GM12878 (cell line): ENCODE measurements at regions not wholly inside any gene's neighbourhood (a gene's known extent, or its start where the extent isn't known, plus 50 kb on each side); places are given as distances from the start of the nearest gene placed in this dataset.

ENCODE experiments used
- ATAC-seq: fragments of 200-7000 bp; cut with Tn5 transposase; 3 replicates; pipeline ENCODE4 v1.9.1; 2020; ENCODE audit warnings: mild to moderate bottlenecking, moderate library complexity
- BruUV-seq: library from RNA; stranded (reverse); fragments of 400-500 nt; replicated peaks from 2 replicates; lab custom pipeline; 2021; lab: Mats Ljungman, UMichigan
- CTCF ChIA-PET: fragments of 300-600 bp; sonication (Branson Sonifier 250); formaldehyde crosslinking; extraction: SDS; loops from one replicate; lab custom pipeline; 2021; ENCODE audit warnings: inconsistent platforms; lab: Yijun Ruan, JAX
- POLR2A ChIA-PET: fragments of 350-600 bp; formaldehyde crosslinking; extraction: SDS; loops from one replicate; lab custom pipeline; 2021; ENCODE audit warnings: inconsistent platforms; lab: Charles Lee
- RAD21 ChIA-PET: fragments of 300-600 bp; sonication (Branson Sonifier 250); formaldehyde crosslinking; loops from one replicate; lab custom pipeline; 2023; ENCODE audit warnings: antibody characterized with exemption; ENCODE audit not compliant: unreplicated experiment; lab: Charles Lee
- SMC1A ChIA-PET: fragments of 300-600 bp; sonication (Branson Sonifier 250); formaldehyde crosslinking; loops from one replicate; lab custom pipeline; 2023; ENCODE audit not compliant: unreplicated experiment, uncharacterized antibody; lab: Charles Lee
- DNase-seq: peaks from one replicate; pipeline ENCODE4 v3.0.0-alpha.2; 2011; ENCODE audit warnings: low read depth, low spot score
- FAIRE-seq: peaks from 3 replicates; lab custom pipeline; 2011; peaks lifted over from hg19 to GRCh38; lab: Jason Lieb, UNC
- H2AFZ ChIP-seq: 2 replicates; pipeline ENCODE4 v1.6.0; 2011; ENCODE audit warnings: low read depth, low read length, control low read depth; ENCODE audit not compliant: control insufficient read depth
- H3K27ac ChIP-seq: 2 replicates; pipeline ENCODE4 v1.5.1; 2011; ENCODE audit warnings: control low read depth; ENCODE audit not compliant: control insufficient read depth, insufficient read depth
- H3K27me3 ChIP-seq, 2 experiments: replicated peaks in 1 of 2; 2 replicates each; pipeline versions ENCODE4 v1.6.0 to v1.6.1; 2011; ENCODE audit warnings: low read length in 1 of 2; ENCODE audit not compliant: control insufficient read depth in 2 of 2, insufficient read depth in 2 of 2
- H3K36me3 ChIP-seq, 2 experiments: 2 replicates each; pipeline ENCODE4 v1.5.1; 2011; ENCODE audit warnings: low read length in 1 of 2; ENCODE audit not compliant: control insufficient read depth in 2 of 2, insufficient read depth in 2 of 2
- H3K4me1 ChIP-seq: 2 replicates; pipeline ENCODE4 v1.6.1; 2011; ENCODE audit warnings: mild to moderate bottlenecking, low read length, moderate library complexity, mixed read lengths; ENCODE audit not compliant: control insufficient read depth, insufficient read depth
- H3K4me2 ChIP-seq: 2 replicates; pipeline ENCODE4 v1.6.0; 2011; ENCODE audit warnings: control low read depth; ENCODE audit not compliant: control insufficient read depth, insufficient read depth
- H3K4me3 ChIP-seq: fragments of 200-600 bp; sonication (generic); 2 replicates; pipeline ENCODE4 v1.5.1; 2016
- H3K79me2 ChIP-seq: 2 replicates; pipeline ENCODE4 v1.6.0; 2011; ENCODE audit warnings: low read length; ENCODE audit not compliant: control insufficient read depth, insufficient read depth
- H3K9ac ChIP-seq: 2 replicates; pipeline ENCODE4 v1.8.0; 2011; ENCODE audit warnings: low read length, control low read depth, mixed read lengths; ENCODE audit not compliant: control insufficient read depth, insufficient read depth
- H3K9me3 ChIP-seq: replicated peaks from 3 replicates; pipeline ENCODE4 v1.5.1; 2011; ENCODE audit warnings: mild to moderate bottlenecking, low read length; ENCODE audit not compliant: control insufficient read depth, insufficient read depth
- H4K20me1 ChIP-seq: 2 replicates; pipeline ENCODE4 v1.6.0; 2011; ENCODE audit not compliant: control insufficient read depth, insufficient read depth
- BHLHE40 ChIP-seq, 2 experiments: fragments of 450-650 bp in 1 of 2; IDR thresholded peaks; 2 replicates each; pipeline ENCODE4 v1.6.1; 2011 to 2017; ENCODE audit warnings: low read depth in 2 of 2, borderline replicate concordance in 1 of 2, improper control_type of control experiment in 1 of 2, low read length in 1 of 2, mild to moderate bottlenecking in 1 of 2
- IKZF2 ChIP-seq, 2 experiments: fragments of 450-650 bp; IDR thresholded peaks; 2 replicates each; pipeline ENCODE4 v1.6.1; 2017; ENCODE audit warnings: mild to moderate bottlenecking in 2 of 2, moderate library complexity in 2 of 2
- MXI1 ChIP-seq: fragments of 150-350 bp; IDR thresholded peaks from 2 replicates; pipeline ENCODE4 v1.6.1; 2011; ENCODE audit warnings: low read depth, mild to moderate bottlenecking, inconsistent platforms, low read length, improper control_type of control experiment
- MYC ChIP-seq: IDR thresholded peaks from 2 replicates; pipeline ENCODE4 v1.6.1; 2011; ENCODE audit warnings: mild to moderate bottlenecking, low read length, moderate library complexity, inconsistent platforms; ENCODE audit not compliant: insufficient read depth, insufficient replicate concordance, insufficient read length, severe bottlenecking
- POLR2AphosphoS5 ChIP-seq: IDR thresholded peaks from 2 replicates; pipeline ENCODE4 v1.6.1; 2011; ENCODE audit warnings: mild to moderate bottlenecking, low read length, inconsistent platforms
- SMARCA5 ChIP-seq: fragments of 450-650 bp; IDR thresholded peaks from 2 replicates; pipeline ENCODE4 v1.6.1; 2017; ENCODE audit warnings: mild to moderate bottlenecking
- ZBTB33 ChIP-seq: fragments of 450-650 bp; IDR thresholded peaks from 2 replicates; pipeline ENCODE4 v1.6.1; 2017; ENCODE audit warnings: mild to moderate bottlenecking
- ZSCAN29 ChIP-seq: fragments of 450-650 bp; IDR thresholded peaks from 2 replicates; pipeline ENCODE4 v1.6.1; 2017; ENCODE audit warnings: mild to moderate bottlenecking, moderate library complexity
- WGBS: methylation state at CpG from one replicate; pipeline ENCODE4 v1.1.6; 2016; ENCODE audit warnings: low lambda C conversion rate; ENCODE audit not compliant: insufficient replicate concordance, insufficient coverage; ENCODE audit errors: missing lambda C conversion rate; 5-methylcytosine and 5-hydroxymethylcytosine counted together
- in situ Hi-C: fragments of 300-500 bp; cut with MboI; formaldehyde crosslinking; loops from 9 replicates; pipeline ENCODE4 v1.14.3; 2018; ENCODE audit warnings: mixed read lengths
- intact Hi-C: fragments of 100-400 bp; cut with micrococcal nuclease; formaldehyde crosslinking; loops from one replicate; pipeline ENCODE4 v1.14.2; 2022; ENCODE audit not compliant: unreplicated experiment
- TF ChIP-seq, protein P1 (sequence below): fragments of 450-650 bp; formaldehyde crosslinking; IDR thresholded peaks from 2 replicates; pipeline ENCODE4 v1.4.0; 2022; ENCODE audit warnings: mild to moderate bottlenecking, moderate library complexity

DNA sequence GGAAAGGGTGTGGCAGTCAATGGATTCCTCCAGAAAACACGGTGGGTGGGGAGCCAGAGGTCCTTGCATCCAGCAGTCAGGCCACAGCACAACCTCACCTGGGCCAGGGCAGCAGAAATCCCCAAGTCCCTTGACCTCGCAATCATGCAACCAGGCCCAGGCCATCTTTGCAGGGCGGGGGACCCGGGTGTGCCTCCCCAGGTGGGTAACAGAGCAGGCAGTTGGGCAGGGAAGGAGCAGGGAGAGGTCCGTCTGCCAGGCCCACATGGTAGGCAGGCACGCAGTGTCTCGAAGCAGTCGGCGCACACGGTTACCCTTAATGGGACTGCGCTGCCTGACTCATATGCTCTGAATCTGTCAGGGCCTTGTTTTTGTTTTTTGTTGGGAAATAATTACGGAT, 153.0 kb downstream of the RBFOX3 start:
- H3K27ac ChIP-seq = no peak overlapping the region
- intact Hi-C loops (no loop called here), in situ Hi-C loops (no loop called here)
- DNase-seq = no peak
- no peaks in the 10 kb centered on the region for H3K4me1 ChIP-seq
- H3K9ac ChIP-seq = no peak overlapping the region
- ChIA-PET POLR2A (no interaction called here), RAD21 (no interaction called here), SMC1A (no interaction called here), CTCF (no interaction called here)
- H3K36me3 ChIP-seq = no peaks in the 10 kb centered on the region
- no peaks in the 10 kb centered on the region for H3K79me2 ChIP-seq
- ATAC-seq = no peak
- no peaks in the 10 kb centered on the region for H4K20me1 ChIP-seq
- no peaks in the 10 kb centered on the region for H3K9me3 ChIP-seq
- no peak overlapping the region for H2AFZ ChIP-seq
- no TSS peak for BruUV-seq
- 45% methylated on average over 12 of the region's 12 CpGs for WGBS
- FAIRE-seq = no peak
- TF ChIP-seq, protein P1, sequence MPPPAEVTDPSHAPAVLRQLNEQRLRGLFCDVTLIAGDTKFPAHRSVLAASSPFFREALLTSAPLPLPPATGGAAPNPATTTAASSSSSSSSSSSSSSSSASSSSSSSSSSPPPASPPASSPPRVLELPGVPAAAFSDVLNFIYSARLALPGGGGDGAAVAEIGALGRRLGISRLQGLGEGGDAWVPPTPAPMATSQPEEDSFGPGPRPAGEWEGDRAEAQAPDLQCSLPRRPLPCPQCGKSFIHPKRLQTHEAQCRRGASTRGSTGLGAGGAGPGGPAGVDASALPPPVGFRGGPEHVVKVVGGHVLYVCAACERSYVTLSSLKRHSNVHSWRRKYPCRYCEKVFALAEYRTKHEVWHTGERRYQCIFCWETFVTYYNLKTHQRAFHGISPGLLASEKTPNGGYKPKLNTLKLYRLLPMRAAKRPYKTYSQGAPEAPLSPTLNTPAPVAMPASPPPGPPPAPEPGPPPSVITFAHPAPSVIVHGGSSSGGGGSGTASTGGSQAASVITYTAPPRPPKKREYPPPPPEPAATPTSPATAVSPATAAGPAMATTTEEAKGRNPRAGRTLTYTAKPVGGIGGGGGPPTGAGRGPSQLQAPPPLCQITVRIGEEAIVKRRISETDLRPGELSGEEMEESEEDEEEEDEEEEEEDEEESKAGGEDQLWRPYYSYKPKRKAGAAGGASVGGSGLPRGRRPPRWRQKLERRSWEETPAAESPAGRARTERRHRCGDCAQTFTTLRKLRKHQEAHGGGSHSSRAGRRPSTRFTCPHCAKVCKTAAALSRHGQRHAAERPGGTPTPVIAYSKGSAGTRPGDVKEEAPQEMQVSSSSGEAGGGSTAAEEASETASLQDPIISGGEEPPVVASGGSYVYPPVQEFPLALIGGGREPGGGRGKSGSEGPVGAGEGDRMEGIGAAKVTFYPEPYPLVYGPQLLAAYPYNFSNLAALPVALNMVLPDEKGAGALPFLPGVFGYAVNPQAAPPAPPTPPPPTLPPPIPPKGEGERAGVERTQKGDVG (CRISPR knock-in tag) = no peak
- no peak overlapping the region for H3K4me3 ChIP-seq
- H3K27me3 ChIP-seq = no peaks in the 10 kb centered on the region
- no peak overlapping the region for H3K4me2 ChIP-seq

DNA sequence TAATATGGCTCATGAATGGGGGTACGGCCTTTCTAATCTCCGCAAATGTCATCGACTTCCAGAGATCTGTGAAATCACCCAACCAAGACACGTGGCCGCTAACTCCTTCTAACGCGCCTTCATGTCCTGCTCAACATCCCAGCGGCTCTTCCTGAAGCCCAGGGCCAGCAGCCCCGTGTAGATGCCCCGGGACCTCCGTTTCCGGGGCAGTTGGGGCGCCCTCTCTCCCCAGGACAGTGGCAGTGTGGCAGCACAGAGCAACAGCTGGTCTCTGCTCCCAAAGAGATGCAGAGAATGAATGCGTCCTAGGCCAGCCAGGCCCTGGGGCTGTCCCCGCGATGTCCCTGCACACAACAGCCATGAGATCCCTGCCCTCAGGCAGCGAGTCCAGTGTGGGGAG, 153.5 kb downstream of the RBFOX3 start:
- Histone ChIP-seq H3K36me3 (no peaks in the 10 kb centered on the region), H3K9ac (no peak overlapping the region), H3K27ac (no peak overlapping the region), H3K79me2 (no peaks in the 10 kb centered on the region), H3K4me3 (no peak overlapping the region), H3K27me3 (no peaks in the 10 kb centered on the region), H4K20me1 (no peaks in the 10 kb centered on the region), H3K4me2 (no peak overlapping the region), H3K9me3 (no peaks in the 10 kb centered on the region), H2AFZ (no peak overlapping the region), H3K4me1 (no peaks in the 10 kb centered on the region)
- in situ Hi-C loops = no loop called here
- no peak for DNase-seq
- RAD21 ChIA-PET = no interaction called here
- CTCF ChIA-PET = no interaction called here
- ATAC-seq = no peak
- SMC1A ChIA-PET = no interaction called here
- POLR2A ChIA-PET = no interaction called here
- 4% methylated on average over 14 of the region's 17 CpGs for WGBS
- FAIRE-seq = no peak
- intact Hi-C loops = no loop called here
- no TSS peak for BruUV-seq
- TF ChIP-seq MYC = no peak
- TF ChIP-seq MXI1 = no peak
- TF ChIP-seq SMARCA5 = no peak
- no peak for TF ChIP-seq POLR2AphosphoS5
- TF ChIP-seq BHLHE40 (IDR thresholded peaks at IDR 0.05; ENCODE audit: borderline replicate concordance in 1 of 2, low read depth in 2 of 2, low read length in 1 of 2) = no peak
- TF ChIP-seq ZSCAN29 = no peak
- TF ChIP-seq IKZF2 (IDR thresholded peaks at IDR 0.05) = no peak
- no peak for TF ChIP-seq ZBTB33
